Astrocyte (in vitro differentiated cells and primary cell): ENCODE measurements at regions not wholly inside any gene's neighbourhood (a gene's known extent, or its start where the extent isn't known, plus 50 kb on each side); places are given as distances from the start of the nearest gene placed in this dataset.

Experiments used
- DNase-seq: peaks from one replicate; pipeline ENCODE4 v3.0.0-alpha.2; 2010; ENCODE audit warnings: low read depth
- FAIRE-seq: peaks from 2 replicates; lab custom pipeline; 2011; peaks lifted over from hg19 to GRCh38; lab: Jason Lieb, UNC
- H2AFZ ChIP-seq: 2 replicates; pipeline ENCODE4 v1.6.0; 2012; ENCODE audit warnings: low read depth, low read length, inconsistent platforms
- H3K27ac ChIP-seq: 2 replicates; pipeline ENCODE4 v1.5.1; 2011; ENCODE audit warnings: low read depth, low read length, inconsistent platforms
- H3K27me3 ChIP-seq: 2 replicates; pipeline ENCODE4 v1.6.0; 2011; ENCODE audit warnings: low read length, inconsistent platforms; ENCODE audit not compliant: insufficient read depth
- H3K36me3 ChIP-seq: 2 replicates; pipeline ENCODE4 v1.5.1; 2011; ENCODE audit warnings: low read length, inconsistent platforms; ENCODE audit not compliant: insufficient read depth
- H3K4me1 ChIP-seq: 2 replicates; pipeline ENCODE4 v1.5.1; 2011; ENCODE audit warnings: low read length, inconsistent platforms; ENCODE audit not compliant: insufficient read depth
- H3K4me2 ChIP-seq: 2 replicates; pipeline ENCODE4 v1.6.0; 2012; ENCODE audit warnings: low read length, inconsistent platforms
- H3K4me3 ChIP-seq: 2 replicates; pipeline ENCODE4 v1.5.1; 2011; ENCODE audit warnings: low read depth, mild to moderate bottlenecking, low read length, inconsistent platforms; ENCODE audit not compliant: insufficient read depth
- H3K79me2 ChIP-seq: 2 replicates; pipeline ENCODE4 v1.6.0; 2012; ENCODE audit warnings: mild to moderate bottlenecking, low read length, inconsistent platforms; ENCODE audit not compliant: insufficient read depth
- H3K9ac ChIP-seq: 2 replicates; pipeline ENCODE4 v1.6.0; 2012; ENCODE audit warnings: mild to moderate bottlenecking, low read length, inconsistent platforms
- H3K9me3 ChIP-seq: 2 replicates; pipeline ENCODE4 v1.5.1; 2012; ENCODE audit warnings: low read depth, mild to moderate bottlenecking, low read length, inconsistent platforms; ENCODE audit not compliant: insufficient read depth
- H4K20me1 ChIP-seq: 2 replicates; pipeline ENCODE4 v1.6.0; 2012; ENCODE audit warnings: low read length, inconsistent platforms; ENCODE audit not compliant: insufficient read depth
- H3K27ac Mint-ChIP-seq: one replicate; pipeline ENCODE4 v1.8.0; 2021; ENCODE audit warnings: mild to moderate bottlenecking, mixed read lengths; ENCODE audit not compliant: unreplicated experiment
- H3K27me3 Mint-ChIP-seq: one replicate; pipeline ENCODE4 v1.8.0; 2021; ENCODE audit warnings: low read depth, mixed read lengths; ENCODE audit not compliant: unreplicated experiment
- H3K36me3 Mint-ChIP-seq: one replicate; pipeline ENCODE4 v1.8.0; 2021; ENCODE audit warnings: low read depth, mixed read lengths; ENCODE audit not compliant: unreplicated experiment
- H3K4me1 Mint-ChIP-seq: one replicate; pipeline ENCODE4 v1.8.0; 2021; ENCODE audit warnings: low read depth, mixed read lengths; ENCODE audit not compliant: unreplicated experiment
- H3K4me3 Mint-ChIP-seq: one replicate; pipeline ENCODE4 v1.8.0; 2021; ENCODE audit warnings: mild to moderate bottlenecking, moderate library complexity, mixed read lengths; ENCODE audit not compliant: unreplicated experiment
- H3K9me3 Mint-ChIP-seq: one replicate; pipeline ENCODE4 v1.8.0; 2021; ENCODE audit warnings: mild to moderate bottlenecking, mixed read lengths; ENCODE audit not compliant: unreplicated experiment
- EZH2 ChIP-seq: IDR thresholded peaks from 2 replicates; pipeline ENCODE4 v1.6.1; 2012; ENCODE audit warnings: mild to moderate bottlenecking, low read length, inconsistent platforms; ENCODE audit not compliant: insufficient read depth
- TF ChIP-seq, protein P1 (sequence below): IDR thresholded peaks from 2 replicates; pipeline ENCODE4 v1.5.1; 2011; ENCODE audit warnings: low read depth, mild to moderate bottlenecking, inconsistent platforms, low read length, moderate library complexity; ENCODE audit not compliant: insufficient read depth

DNA sequence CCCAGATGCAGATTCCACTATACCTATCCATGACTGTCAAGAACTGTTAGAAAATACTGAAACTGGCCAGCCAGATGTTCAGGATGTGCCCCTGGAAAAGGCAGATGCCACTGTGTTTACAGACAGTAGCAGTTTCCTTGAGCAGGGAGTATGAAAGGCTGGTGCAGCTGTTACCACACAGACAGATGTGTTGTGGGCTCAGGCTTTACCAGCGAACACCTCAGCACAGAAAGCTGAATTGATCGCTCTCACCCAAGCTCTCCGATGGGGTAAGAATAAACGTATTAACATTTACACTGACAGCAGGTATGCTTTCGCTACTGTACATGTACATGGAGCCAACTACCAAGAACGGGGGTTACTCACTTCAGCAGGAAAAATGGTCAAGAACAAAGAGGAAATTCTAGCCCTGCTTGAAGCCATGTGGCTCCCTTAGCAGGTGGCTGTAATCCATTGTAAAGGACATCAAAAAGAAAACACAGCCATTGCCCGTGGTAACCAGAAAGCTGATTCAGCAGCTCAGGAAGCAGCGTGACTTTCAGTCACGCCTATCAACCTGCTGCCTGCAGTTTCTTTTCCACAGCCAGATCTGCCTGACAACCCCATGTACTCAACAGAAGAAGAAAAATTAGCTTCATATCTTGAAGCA is 459.7 kb upstream of the HTR1E start:
- Histone ChIP-seq H4K20me1 (no peaks in the 10 kb centered on the region), H3K4me2 (no peak overlapping the region), H3K27me3 (no peaks in the 10 kb centered on the region), H3K9ac (no peak overlapping the region), H3K79me2 (no peaks in the 10 kb centered on the region), H2AFZ (no peak overlapping the region), H3K9me3 (peaks cover 3% of the 10 kb centered on the region), H3K4me1 (no peaks in the 10 kb centered on the region), H3K4me3 (no peak overlapping the region), H3K36me3 (no peaks in the 10 kb centered on the region), H3K27ac (no peak overlapping the region)
- DNase-seq (no peak), FAIRE-seq (no peak)
- H3K27ac Mint-ChIP-seq = no peak overlapping the region
- H3K9me3 Mint-ChIP-seq = peaks cover 2% of the 10 kb centered on the region
- H3K36me3 Mint-ChIP-seq = no peaks in the 10 kb centered on the region
- no peak overlapping the region for H3K4me3 Mint-ChIP-seq
- peaks cover 6% of the 10 kb centered on the region for H3K27me3 Mint-ChIP-seq
- TF ChIP-seq, protein P1, sequence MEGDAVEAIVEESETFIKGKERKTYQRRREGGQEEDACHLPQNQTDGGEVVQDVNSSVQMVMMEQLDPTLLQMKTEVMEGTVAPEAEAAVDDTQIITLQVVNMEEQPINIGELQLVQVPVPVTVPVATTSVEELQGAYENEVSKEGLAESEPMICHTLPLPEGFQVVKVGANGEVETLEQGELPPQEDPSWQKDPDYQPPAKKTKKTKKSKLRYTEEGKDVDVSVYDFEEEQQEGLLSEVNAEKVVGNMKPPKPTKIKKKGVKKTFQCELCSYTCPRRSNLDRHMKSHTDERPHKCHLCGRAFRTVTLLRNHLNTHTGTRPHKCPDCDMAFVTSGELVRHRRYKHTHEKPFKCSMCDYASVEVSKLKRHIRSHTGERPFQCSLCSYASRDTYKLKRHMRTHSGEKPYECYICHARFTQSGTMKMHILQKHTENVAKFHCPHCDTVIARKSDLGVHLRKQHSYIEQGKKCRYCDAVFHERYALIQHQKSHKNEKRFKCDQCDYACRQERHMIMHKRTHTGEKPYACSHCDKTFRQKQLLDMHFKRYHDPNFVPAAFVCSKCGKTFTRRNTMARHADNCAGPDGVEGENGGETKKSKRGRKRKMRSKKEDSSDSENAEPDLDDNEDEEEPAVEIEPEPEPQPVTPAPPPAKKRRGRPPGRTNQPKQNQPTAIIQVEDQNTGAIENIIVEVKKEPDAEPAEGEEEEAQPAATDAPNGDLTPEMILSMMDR = no peak
- TF ChIP-seq EZH2 = no peak
- H3K4me1 Mint-ChIP-seq = no peaks in the 10 kb centered on the region

DNA sequence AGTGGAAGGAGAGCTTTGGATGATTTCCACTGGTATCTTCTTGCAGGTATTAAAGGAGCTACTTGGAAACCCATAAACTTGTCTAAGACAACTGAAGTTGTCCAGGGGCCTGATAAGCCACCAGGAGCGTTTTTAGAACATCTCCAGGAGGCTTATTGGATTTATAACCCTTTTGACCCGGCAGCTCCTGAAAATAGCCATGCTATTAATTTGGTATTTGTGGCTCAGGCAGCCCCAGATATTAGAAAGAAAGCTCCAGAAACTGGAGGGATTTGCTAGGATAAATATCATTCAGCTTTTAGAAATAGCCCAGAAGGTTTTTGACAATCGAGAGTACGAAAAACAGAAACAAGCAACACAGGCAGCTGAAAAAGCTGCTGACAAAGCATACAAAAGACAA is 461.0 kb upstream of the HTR1E start:
- H3K27me3 Mint-ChIP-seq = peaks cover 6% of the 10 kb centered on the region
- no peak for DNase-seq
- H3K27ac Mint-ChIP-seq = no peak overlapping the region

DNA sequence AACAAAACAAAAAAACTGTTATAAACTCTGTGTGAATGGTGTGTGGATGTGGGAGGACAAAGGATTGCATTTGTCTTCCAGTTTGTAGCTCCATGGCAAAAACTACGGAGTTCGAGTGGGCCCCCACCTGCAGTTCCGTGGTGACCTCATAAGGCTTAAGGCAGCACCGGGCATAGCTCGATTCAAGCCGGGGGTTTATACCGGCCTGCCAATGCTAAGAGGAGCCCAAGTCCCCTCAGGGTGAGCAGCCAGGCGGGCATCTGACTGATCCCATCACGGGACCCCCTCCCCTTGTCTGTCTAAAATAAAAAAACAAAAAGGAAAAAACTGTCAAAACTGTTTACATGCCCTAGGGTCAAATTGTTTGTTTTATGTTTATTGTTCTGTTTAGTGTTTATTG is 463.2 kb upstream of the HTR1E start:
- H3K4me1 ChIP-seq = no peaks in the 10 kb centered on the region
- Mint-ChIP-seq H3K27ac (no peak overlapping the region), H3K27me3 (peaks cover 5% of the 10 kb centered on the region), H3K9me3 (peaks cover 2% of the 10 kb centered on the region), H3K36me3 (no peaks in the 10 kb centered on the region), H3K4me1 (no peaks in the 10 kb centered on the region), H3K4me3 (no peak overlapping the region)
- H3K4me3 ChIP-seq = no peak overlapping the region
- no peak overlapping the region for H2AFZ ChIP-seq
- no peaks in the 10 kb centered on the region for H3K79me2 ChIP-seq
- no peaks in the 10 kb centered on the region for H3K36me3 ChIP-seq
- TF ChIP-seq, protein P1 = no peak
- TF ChIP-seq EZH2 = no peak
- no peak overlapping the region for H3K27ac ChIP-seq
- no peak overlapping the region for H3K9ac ChIP-seq
- H3K4me2 ChIP-seq = no peak overlapping the region
- DNase-seq = no peak
- H3K27me3 ChIP-seq = no peaks in the 10 kb centered on the region
- no peaks in the 10 kb centered on the region for H3K9me3 ChIP-seq
- no peaks in the 10 kb centered on the region for H4K20me1 ChIP-seq
- no peak for FAIRE-seq

More for the DNA sequence above, 461.0 kb upstream of the HTR1E start:
- no peak for FAIRE-seq
- H3K27me3 ChIP-seq = no peaks in the 10 kb centered on the region
- peaks cover 3% of the 10 kb centered on the region for H3K9me3 ChIP-seq
- H3K4me2 ChIP-seq = no peak overlapping the region
- no peak overlapping the region for H3K9ac ChIP-seq
- no peaks in the 10 kb centered on the region for H3K79me2 ChIP-seq
- H3K36me3 Mint-ChIP-seq = no peaks in the 10 kb centered on the region
- TF ChIP-seq EZH2 = no peak
- TF ChIP-seq, protein P1 = no peak
- peaks cover 2% of the 10 kb centered on the region for H3K9me3 Mint-ChIP-seq
- no peaks in the 10 kb centered on the region for H4K20me1 ChIP-seq
- no peak overlapping the region for H3K4me3 ChIP-seq
- H3K4me3 Mint-ChIP-seq = no peak overlapping the region
- no peaks in the 10 kb centered on the region for H3K36me3 ChIP-seq
- H2AFZ ChIP-seq = no peak overlapping the region
- no peaks in the 10 kb centered on the region for H3K4me1 ChIP-seq
- no peaks in the 10 kb centered on the region for H3K4me1 Mint-ChIP-seq
- H3K27ac ChIP-seq = no peak overlapping the region
